ENCODE measurements at regions not wholly inside any gene's neighbourhood (a gene's known extent, or its start where the extent isn't known, plus 50 kb on each side); places are given as distances from the start of the nearest gene placed in this dataset.

GRCh38 chr6:62707914-62708313 is 421.9 kb upstream of the KHDRBS2 start:
- TF ChIP-seq, protein P1, sequence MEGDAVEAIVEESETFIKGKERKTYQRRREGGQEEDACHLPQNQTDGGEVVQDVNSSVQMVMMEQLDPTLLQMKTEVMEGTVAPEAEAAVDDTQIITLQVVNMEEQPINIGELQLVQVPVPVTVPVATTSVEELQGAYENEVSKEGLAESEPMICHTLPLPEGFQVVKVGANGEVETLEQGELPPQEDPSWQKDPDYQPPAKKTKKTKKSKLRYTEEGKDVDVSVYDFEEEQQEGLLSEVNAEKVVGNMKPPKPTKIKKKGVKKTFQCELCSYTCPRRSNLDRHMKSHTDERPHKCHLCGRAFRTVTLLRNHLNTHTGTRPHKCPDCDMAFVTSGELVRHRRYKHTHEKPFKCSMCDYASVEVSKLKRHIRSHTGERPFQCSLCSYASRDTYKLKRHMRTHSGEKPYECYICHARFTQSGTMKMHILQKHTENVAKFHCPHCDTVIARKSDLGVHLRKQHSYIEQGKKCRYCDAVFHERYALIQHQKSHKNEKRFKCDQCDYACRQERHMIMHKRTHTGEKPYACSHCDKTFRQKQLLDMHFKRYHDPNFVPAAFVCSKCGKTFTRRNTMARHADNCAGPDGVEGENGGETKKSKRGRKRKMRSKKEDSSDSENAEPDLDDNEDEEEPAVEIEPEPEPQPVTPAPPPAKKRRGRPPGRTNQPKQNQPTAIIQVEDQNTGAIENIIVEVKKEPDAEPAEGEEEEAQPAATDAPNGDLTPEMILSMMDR (conservative IDR thresholded peaks at IDR 0.05; ENCODE audit: low read depth in 2 of 2) = no peak
- TF ChIP-seq POLR2AphosphoS5 (IDR thresholded peaks at IDR 0.05; ENCODE audit: low read depth) (no peak), CREB1 (CRISPR knock-in tag; IDR thresholded peaks at IDR 0.05; ENCODE audit: low read depth) (no peak), EZH2 (IDR thresholded peaks at IDR 0.05; ENCODE audit: low read depth, unreplicated experiment) (no peak), ETS1 (IDR thresholded peaks at IDR 0.05) (no peak), EZH2phosphoT487 (IDR thresholded peaks at IDR 0.05; ENCODE audit: unreplicated experiment) (no peak), REST (IDR thresholded peaks at IDR 0.05; ENCODE audit: unreplicated experiment) (no peak), NANOG (IDR thresholded peaks at IDR 0.05; ENCODE audit: borderline replicate concordance) (no peak), ZNF462 (CRISPR knock-in tag; IDR thresholded peaks at IDR 0.05) (no peak), JUNB (IDR thresholded peaks at IDR 0.05; ENCODE audit: unreplicated experiment) (no peak)

Measured in GM23338 (cell line).